ENCODE measurements at regions not wholly inside any gene's neighbourhood (a gene's known extent, or its start where the extent isn't known, plus 50 kb on each side); places are given as distances from the start of the nearest gene placed in this dataset.

GRCh38 chr7:91424371-91424770 is 160.1 kb downstream of the FZD1 start:
- TF ChIP-seq POLR2AphosphoS5 (IDR thresholded peaks at IDR 0.05) (no peak), CTCF (IDR thresholded peaks at IDR 0.05) (no peak)

Data from esophagus muscularis mucosa (tissue), 3 donors.